WTC11 (cell line): ENCODE measurements at regions not wholly inside any gene's neighbourhood (a gene's known extent, or its start where the extent isn't known, plus 50 kb on each side); places are given as distances from the start of the nearest gene placed in this dataset.

ENCODE experiments used
- ETV6 ChIP-seq: sonication (generic); formaldehyde crosslinking; IDR thresholded peaks from 2 replicates; pipeline ENCODE4 v1.8.1; 2022; ENCODE audit warnings: mild to moderate bottlenecking, missing genetic modification reagents
- FOXJ3 ChIP-seq: sonication (generic); formaldehyde crosslinking; IDR thresholded peaks from 2 replicates; pipeline ENCODE4 v1.9.0; 2021; ENCODE audit warnings: missing genetic modification reagents, mild to moderate bottlenecking, borderline replicate concordance
- TCF7 ChIP-seq: sonication (generic); formaldehyde crosslinking; IDR thresholded peaks from 2 replicates; pipeline ENCODE4 v1.8.0; 2022; ENCODE audit warnings: mild to moderate bottlenecking, low read depth, missing genetic modification reagents, moderate library complexity
- TEAD1 ChIP-seq: sonication (generic); formaldehyde crosslinking; IDR thresholded peaks from 2 replicates; pipeline ENCODE4 v1.8.0; 2022; ENCODE audit warnings: mild to moderate bottlenecking, missing genetic modification reagents
- ZNF121 ChIP-seq: sonication (generic); formaldehyde crosslinking; IDR thresholded peaks from 2 replicates; pipeline ENCODE4 v1.8.0; 2023; ENCODE audit warnings: missing genetic modification reagents
- TF ChIP-seq, protein P1 (sequence below): sonication (generic); formaldehyde crosslinking; IDR thresholded peaks from 2 replicates; pipeline ENCODE4 v1.8.1; 2022; ENCODE audit warnings: low read depth, mild to moderate bottlenecking, moderate library complexity, missing genetic modification reagents, borderline replicate concordance
- TF ChIP-seq, protein P2 (sequence below): sonication (generic); formaldehyde crosslinking; IDR thresholded peaks from 2 replicates; pipeline ENCODE4 v1.8.0; 2022; ENCODE audit warnings: mild to moderate bottlenecking, missing genetic modification reagents
- TF ChIP-seq, protein P3 (sequence below): fragments of 200-600 bp; IDR thresholded peaks from 2 replicates; pipeline ENCODE4 v1.8.0; 2022; ENCODE audit warnings: antibody characterized with exemption
- TF ChIP-seq, protein P4 (sequence below): sonication (generic); formaldehyde crosslinking; conservative IDR thresholded peaks from 2 replicates; pipeline ENCODE4 v1.8.1; 2022; ENCODE audit warnings: mild to moderate bottlenecking, missing genetic modification reagents
- TF ChIP-seq, protein P5 (sequence below): sonication (generic); formaldehyde crosslinking; IDR thresholded peaks from 2 replicates; pipeline ENCODE4 v1.8.0; 2022; ENCODE audit warnings: mild to moderate bottlenecking, missing genetic modification reagents
- TF ChIP-seq, protein P6 (sequence below): sonication (generic); formaldehyde crosslinking; IDR thresholded peaks from 2 replicates; pipeline ENCODE4 v1.8.1; 2023; ENCODE audit warnings: mild to moderate bottlenecking, missing genetic modification reagents, moderate library complexity

DNA sequence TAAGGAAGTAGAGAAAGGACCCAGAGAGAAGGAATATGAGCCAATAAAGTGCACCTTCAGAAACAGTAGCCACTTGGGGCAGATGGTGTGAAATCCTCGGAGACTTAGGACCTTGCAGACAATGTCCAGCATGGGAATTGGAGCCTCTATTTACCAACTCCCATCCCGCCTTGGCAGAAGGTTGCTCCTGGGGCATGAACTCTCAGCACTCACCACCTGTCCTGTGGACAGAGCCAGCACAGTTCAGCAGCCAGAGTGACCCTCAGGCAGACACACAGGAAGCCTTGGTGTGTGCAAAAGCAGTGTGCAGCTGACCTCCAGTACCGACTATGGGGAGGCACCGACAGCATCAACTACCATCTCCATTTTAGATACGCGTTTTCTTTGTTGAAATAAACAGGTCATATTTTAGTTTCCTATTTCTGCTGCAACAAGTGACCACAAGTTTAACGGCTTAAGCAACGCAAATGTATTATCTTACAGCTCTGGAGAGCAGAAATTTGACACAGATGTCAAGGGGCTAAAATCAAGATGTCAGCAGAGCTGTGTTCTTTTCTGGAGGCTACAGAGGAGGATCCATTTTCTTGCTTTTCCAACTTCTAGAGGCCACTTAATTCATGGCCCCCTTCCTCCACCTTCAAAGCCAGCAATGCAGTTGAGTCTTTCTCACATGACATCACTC is 428.1 kb downstream of the MED13L start:
- TF ChIP-seq, protein P1, sequence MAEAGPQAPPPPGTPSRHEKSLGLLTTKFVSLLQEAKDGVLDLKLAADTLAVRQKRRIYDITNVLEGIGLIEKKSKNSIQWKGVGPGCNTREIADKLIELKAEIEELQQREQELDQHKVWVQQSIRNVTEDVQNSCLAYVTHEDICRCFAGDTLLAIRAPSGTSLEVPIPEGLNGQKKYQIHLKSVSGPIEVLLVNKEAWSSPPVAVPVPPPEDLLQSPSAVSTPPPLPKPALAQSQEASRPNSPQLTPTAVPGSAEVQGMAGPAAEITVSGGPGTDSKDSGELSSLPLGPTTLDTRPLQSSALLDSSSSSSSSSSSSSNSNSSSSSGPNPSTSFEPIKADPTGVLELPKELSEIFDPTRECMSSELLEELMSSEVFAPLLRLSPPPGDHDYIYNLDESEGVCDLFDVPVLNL, result no peak
- TF ChIP-seq, protein P2, sequence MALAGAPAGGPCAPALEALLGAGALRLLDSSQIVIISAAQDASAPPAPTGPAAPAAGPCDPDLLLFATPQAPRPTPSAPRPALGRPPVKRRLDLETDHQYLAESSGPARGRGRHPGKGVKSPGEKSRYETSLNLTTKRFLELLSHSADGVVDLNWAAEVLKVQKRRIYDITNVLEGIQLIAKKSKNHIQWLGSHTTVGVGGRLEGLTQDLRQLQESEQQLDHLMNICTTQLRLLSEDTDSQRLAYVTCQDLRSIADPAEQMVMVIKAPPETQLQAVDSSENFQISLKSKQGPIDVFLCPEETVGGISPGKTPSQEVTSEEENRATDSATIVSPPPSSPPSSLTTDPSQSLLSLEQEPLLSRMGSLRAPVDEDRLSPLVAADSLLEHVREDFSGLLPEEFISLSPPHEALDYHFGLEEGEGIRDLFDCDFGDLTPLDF (CRISPR knock-in tag), result no peak
- TF ChIP-seq, protein P3, sequence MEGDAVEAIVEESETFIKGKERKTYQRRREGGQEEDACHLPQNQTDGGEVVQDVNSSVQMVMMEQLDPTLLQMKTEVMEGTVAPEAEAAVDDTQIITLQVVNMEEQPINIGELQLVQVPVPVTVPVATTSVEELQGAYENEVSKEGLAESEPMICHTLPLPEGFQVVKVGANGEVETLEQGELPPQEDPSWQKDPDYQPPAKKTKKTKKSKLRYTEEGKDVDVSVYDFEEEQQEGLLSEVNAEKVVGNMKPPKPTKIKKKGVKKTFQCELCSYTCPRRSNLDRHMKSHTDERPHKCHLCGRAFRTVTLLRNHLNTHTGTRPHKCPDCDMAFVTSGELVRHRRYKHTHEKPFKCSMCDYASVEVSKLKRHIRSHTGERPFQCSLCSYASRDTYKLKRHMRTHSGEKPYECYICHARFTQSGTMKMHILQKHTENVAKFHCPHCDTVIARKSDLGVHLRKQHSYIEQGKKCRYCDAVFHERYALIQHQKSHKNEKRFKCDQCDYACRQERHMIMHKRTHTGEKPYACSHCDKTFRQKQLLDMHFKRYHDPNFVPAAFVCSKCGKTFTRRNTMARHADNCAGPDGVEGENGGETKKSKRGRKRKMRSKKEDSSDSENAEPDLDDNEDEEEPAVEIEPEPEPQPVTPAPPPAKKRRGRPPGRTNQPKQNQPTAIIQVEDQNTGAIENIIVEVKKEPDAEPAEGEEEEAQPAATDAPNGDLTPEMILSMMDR, result no peak
- TF ChIP-seq ZNF121 (no peak), ETV6 (no peak), TCF7 (no peak), FOXJ3 (CRISPR knock-in tag) (no peak), TEAD1 (CRISPR knock-in tag) (no peak)
- TF ChIP-seq, protein P4, sequence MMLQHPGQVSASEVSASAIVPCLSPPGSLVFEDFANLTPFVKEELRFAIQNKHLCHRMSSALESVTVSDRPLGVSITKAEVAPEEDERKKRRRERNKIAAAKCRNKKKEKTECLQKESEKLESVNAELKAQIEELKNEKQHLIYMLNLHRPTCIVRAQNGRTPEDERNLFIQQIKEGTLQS (CRISPR knock-in tag), result no peak
- TF ChIP-seq, protein P5, sequence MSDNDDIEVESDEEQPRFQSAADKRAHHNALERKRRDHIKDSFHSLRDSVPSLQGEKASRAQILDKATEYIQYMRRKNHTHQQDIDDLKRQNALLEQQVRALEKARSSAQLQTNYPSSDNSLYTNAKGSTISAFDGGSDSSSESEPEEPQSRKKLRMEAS, result no peak
- TF ChIP-seq, protein P6, sequence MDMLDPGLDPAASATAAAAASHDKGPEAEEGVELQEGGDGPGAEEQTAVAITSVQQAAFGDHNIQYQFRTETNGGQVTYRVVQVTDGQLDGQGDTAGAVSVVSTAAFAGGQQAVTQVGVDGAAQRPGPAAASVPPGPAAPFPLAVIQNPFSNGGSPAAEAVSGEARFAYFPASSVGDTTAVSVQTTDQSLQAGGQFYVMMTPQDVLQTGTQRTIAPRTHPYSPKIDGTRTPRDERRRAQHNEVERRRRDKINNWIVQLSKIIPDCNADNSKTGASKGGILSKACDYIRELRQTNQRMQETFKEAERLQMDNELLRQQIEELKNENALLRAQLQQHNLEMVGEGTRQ, result no peak
